Panc1 (cell line): ENCODE measurements at regions not wholly inside any gene's neighbourhood (a gene's known extent, or its start where the extent isn't known, plus 50 kb on each side); places are given as distances from the start of the nearest gene placed in this dataset.

Source experiments
- ATAC-seq: fragments of 200-7000 bp; cut with Tn5 transposase; 2 replicates; pipeline ENCODE4 v1.9.1; 2020; ENCODE audit warnings: mild to moderate bottlenecking, moderate library complexity
- BruUV-seq: library from RNA; stranded (reverse); fragments of 400-500 nt; replicated peaks from 2 replicates; lab custom pipeline; 2021; lab: Mats Ljungman, UMichigan
- CTCF ChIA-PET: fragments of 300-600 bp; sonication (Branson Sonifier 250); formaldehyde crosslinking; loops from one replicate; lab custom pipeline; 2022; ENCODE audit warnings: antibody characterized with exemption; lab: Charles Lee
- POLR2A ChIA-PET: fragments of 300-600 bp; sonication (Branson Sonifier 250); formaldehyde crosslinking; loops from one replicate; lab custom pipeline; 2022; ENCODE audit warnings: antibody characterized with exemption; lab: Charles Lee
- DNase-seq: peaks from one replicate; pipeline ENCODE4 v3.0.0-alpha.2; 2010; ENCODE audit warnings: low read depth, low spot score
- H3K27ac ChIP-seq: 2 replicates; pipeline ENCODE4 v1.5.1; 2011; ENCODE audit warnings: mild to moderate bottlenecking, low read length, inconsistent platforms
- H3K27me3 ChIP-seq: fragments of 200-500 bp; sonication (Bioruptor generic); 2 replicates; pipeline ENCODE4 v1.6.0; 2014; ENCODE audit warnings: low read length, inconsistent platforms; ENCODE audit not compliant: control insufficient read depth, insufficient read depth
- H3K36me3 ChIP-seq: fragments of 200-500 bp; sonication (Bioruptor generic); 2 replicates; pipeline ENCODE4 v1.5.1; 2014; ENCODE audit warnings: inconsistent platforms, mild to moderate bottlenecking, low read length, moderate library complexity; ENCODE audit not compliant: control insufficient read depth, insufficient read depth
- H3K4me1 ChIP-seq: 2 replicates; pipeline ENCODE4 v1.5.1; 2011; ENCODE audit warnings: inconsistent platforms, mild to moderate bottlenecking, low read length, moderate library complexity; ENCODE audit not compliant: control insufficient read depth, insufficient read depth
- H3K4me3 ChIP-seq, 2 experiments: 2 replicates each; pipeline ENCODE4 v1.5.1; 2011 to 2012; ENCODE audit warnings: low read depth in 2 of 2, low read length in 2 of 2, mild to moderate bottlenecking in 2 of 2, inconsistent platforms in 1 of 2, moderate library complexity in 1 of 2
- H3K9me3 ChIP-seq: fragments of 200-500 bp; sonication (Bioruptor generic); 2 replicates; pipeline ENCODE4 v1.5.1; 2014; ENCODE audit warnings: low read depth, mild to moderate bottlenecking, inconsistent platforms, low read length, moderate library complexity; ENCODE audit not compliant: control insufficient read depth, insufficient read depth
- POLR2AphosphoS5 ChIP-seq: IDR thresholded peaks from 2 replicates; pipeline ENCODE4 v1.6.1; 2012; ENCODE audit warnings: mild to moderate bottlenecking, low read depth, low read length, moderate library complexity
- REST ChIP-seq, 2 experiments: IDR thresholded peaks; 2 replicates each; pipeline ENCODE4 v1.6.1; 2011 to 2012; ENCODE audit warnings: low read depth in 2 of 2, control low read depth in 1 of 2, low read length in 1 of 2, mild to moderate bottlenecking in 1 of 2, moderate library complexity in 1 of 2; ENCODE audit not compliant: insufficient read depth in 1 of 2
- SIN3A ChIP-seq: IDR thresholded peaks from 2 replicates; pipeline ENCODE4 v1.6.1; 2012; ENCODE audit warnings: low read depth, mild to moderate bottlenecking, low read length, moderate library complexity, borderline replicate concordance; ENCODE audit not compliant: insufficient read depth
- TCF7L2 ChIP-seq: IDR thresholded peaks from 2 replicates; pipeline ENCODE4 v1.6.1; 2011; ENCODE audit warnings: mild to moderate bottlenecking, low read depth, low read length, inconsistent platforms
- in situ Hi-C: cut with HindIII; loops from 2 replicates; pipeline ENCODE4 v1.10.0; 2016; ENCODE audit warnings: low sequenced_read_pairs, low pct_unique_long_range_greater_than_20kb
- intact Hi-C: fragments of 100-400 bp; cut with micrococcal nuclease; formaldehyde crosslinking; loops from one replicate; pipeline ENCODE4 v1.10.0; 2022; ENCODE audit not compliant: unreplicated experiment
- TF ChIP-seq, protein P1 (sequence below): fragments of 450-650 bp; IDR thresholded peaks from 2 replicates; pipeline ENCODE4 v1.5.1; 2017; ENCODE audit warnings: mild to moderate bottlenecking

- Histone ChIP-seq H3K4me1 (no peaks in the 10 kb centered on the region), H3K4me3 (no peak overlapping the region), H3K27me3 (no peaks in the 10 kb centered on the region), H3K36me3 (no peaks in the 10 kb centered on the region), H3K9me3 (no peaks in the 10 kb centered on the region), H3K27ac (no peak overlapping the region)
- no peak for ATAC-seq
- POLR2A ChIA-PET = no interaction called here
- no peak for TF ChIP-seq REST (IDR thresholded peaks at IDR 0.05; ENCODE audit: insufficient read depth in 1 of 2, low read depth in 2 of 2, low read length in 1 of 2)
- TF ChIP-seq SIN3A = no peak
- TF ChIP-seq POLR2AphosphoS5 = no peak
- TF ChIP-seq, protein P1, sequence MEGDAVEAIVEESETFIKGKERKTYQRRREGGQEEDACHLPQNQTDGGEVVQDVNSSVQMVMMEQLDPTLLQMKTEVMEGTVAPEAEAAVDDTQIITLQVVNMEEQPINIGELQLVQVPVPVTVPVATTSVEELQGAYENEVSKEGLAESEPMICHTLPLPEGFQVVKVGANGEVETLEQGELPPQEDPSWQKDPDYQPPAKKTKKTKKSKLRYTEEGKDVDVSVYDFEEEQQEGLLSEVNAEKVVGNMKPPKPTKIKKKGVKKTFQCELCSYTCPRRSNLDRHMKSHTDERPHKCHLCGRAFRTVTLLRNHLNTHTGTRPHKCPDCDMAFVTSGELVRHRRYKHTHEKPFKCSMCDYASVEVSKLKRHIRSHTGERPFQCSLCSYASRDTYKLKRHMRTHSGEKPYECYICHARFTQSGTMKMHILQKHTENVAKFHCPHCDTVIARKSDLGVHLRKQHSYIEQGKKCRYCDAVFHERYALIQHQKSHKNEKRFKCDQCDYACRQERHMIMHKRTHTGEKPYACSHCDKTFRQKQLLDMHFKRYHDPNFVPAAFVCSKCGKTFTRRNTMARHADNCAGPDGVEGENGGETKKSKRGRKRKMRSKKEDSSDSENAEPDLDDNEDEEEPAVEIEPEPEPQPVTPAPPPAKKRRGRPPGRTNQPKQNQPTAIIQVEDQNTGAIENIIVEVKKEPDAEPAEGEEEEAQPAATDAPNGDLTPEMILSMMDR = no peak
- TF ChIP-seq TCF7L2 = no peak
- CTCF ChIA-PET = no interaction called here
- DNase-seq = no peak
- no TSS peak for BruUV-seq
- in situ Hi-C loops = no loop called here
- intact Hi-C loops = no loop called here
Measured at GRCh38 chrX:137742846-137743245, 176.9 kb downstream of the ZIC3 start.

GRCh38 chrX:137743414-137743813 is 177.5 kb downstream of the ZIC3 start:
- H3K9me3 ChIP-seq = no peaks in the 10 kb centered on the region
- H3K27ac ChIP-seq = no peak overlapping the region
- no peak overlapping the region for H3K4me3 ChIP-seq
- no peak for ATAC-seq
- CTCF ChIA-PET = no interaction called here
- no peaks in the 10 kb centered on the region for H3K4me1 ChIP-seq
- POLR2A ChIA-PET = no interaction called here
- TF ChIP-seq POLR2AphosphoS5 = no peak
- no peak for TF ChIP-seq SIN3A
- TF ChIP-seq REST (IDR thresholded peaks at IDR 0.05; ENCODE audit: insufficient read depth in 1 of 2, low read depth in 2 of 2, low read length in 1 of 2) = no peak
- TF ChIP-seq, protein P1 = no peak
- TF ChIP-seq TCF7L2 = no peak
- in situ Hi-C loops = no loop called here
- no TSS peak for BruUV-seq
- no peaks in the 10 kb centered on the region for H3K27me3 ChIP-seq
- DNase-seq = no peak
- intact Hi-C loops = no loop called here
- H3K36me3 ChIP-seq = no peaks in the 10 kb centered on the region
